SK-N-SH (cell line): ENCODE measurements at regions not wholly inside any gene's neighbourhood (a gene's known extent, or its start where the extent isn't known, plus 50 kb on each side); places are given as distances from the start of the nearest gene placed in this dataset.

ENCODE experiments used
- CTCF ChIA-PET: fragments of 300-600, 350-600 bp; formaldehyde crosslinking; extraction: SDS; loops from one replicate; lab custom pipeline; 2021; lab: Yijun Ruan, JAX
- POLR2A ChIA-PET: fragments of 350-600 bp; sonication (Branson Sonifier 250); formaldehyde crosslinking; extraction: SDS; loops from one replicate; lab custom pipeline; 2020; ENCODE audit warnings: antibody characterized with exemption, inconsistent platforms; lab: Yijun Ruan, JAX
- DNase-seq: peaks from one replicate; pipeline ENCODE4 v3.0.0; 2012
- H2AFZ ChIP-seq: fragments of 200-600 bp; sonication (generic); 2 replicates; pipeline ENCODE4 v1.8.1; 2016; ENCODE audit warnings: antibody characterized with exemption, mild to moderate bottlenecking, low read depth
- H3F3A ChIP-seq: fragments of 200-600 bp; sonication (generic); replicated peaks from 2 replicates; pipeline ENCODE3; 2016; ENCODE audit warnings: antibody characterized with exemption, mild to moderate bottlenecking; ENCODE audit not compliant: insufficient read depth
- H3K27ac ChIP-seq, 2 experiments: fragments of 200-500 bp in 1 of 2; fragments of 200-600 bp in 1 of 2; sonication (Bioruptor generic) in 1 of 2; sonication (generic), shearing (Covaris generic) in 1 of 2; 2 replicates each; pipeline versions ENCODE4 v1.5.1 to v1.6.1; 2014 to 2016; ENCODE audit warnings: low read depth in 2 of 2, inconsistent platforms in 1 of 2, low read length in 1 of 2, mild to moderate bottlenecking in 1 of 2, mixed read lengths in 1 of 2
- H3K27me3 ChIP-seq: fragments of 200-600 bp; sonication (generic), shearing (Covaris generic); 2 replicates; pipeline ENCODE4 v1.6.1; 2016; ENCODE audit warnings: mixed run types; ENCODE audit not compliant: insufficient read depth
- H3K36me3 ChIP-seq, 2 experiments: fragments of 200-500 bp in 1 of 2; fragments of 200-600 bp in 1 of 2; sonication (Bioruptor generic) in 1 of 2; sonication (generic) in 1 of 2; replicated peaks in 1 of 2; 2 replicates each; pipeline versions ENCODE3 to v1.5.1; 2014 to 2016; ENCODE audit warnings: low read length in 1 of 2, mild to moderate bottlenecking in 1 of 2; ENCODE audit not compliant: insufficient read depth in 2 of 2, control insufficient read depth in 1 of 2
- H3K4me1 ChIP-seq, 2 experiments: fragments of 200-500 bp in 1 of 2; fragments of 200-600 bp in 1 of 2; sonication (Bioruptor generic) in 1 of 2; sonication (generic), shearing (Covaris generic) in 1 of 2; 2 replicates each; pipeline versions ENCODE4 v1.5.1 to v1.6.1; 2014 to 2016; ENCODE audit warnings: low read depth in 1 of 2, low read length in 1 of 2, mixed run types in 1 of 2; ENCODE audit not compliant: insufficient read depth in 2 of 2, control insufficient read depth in 1 of 2
- H3K4me2 ChIP-seq: fragments of 200-600 bp; sonication (generic), shearing (Covaris generic); 2 replicates; pipeline ENCODE4 v1.6.1; 2017; ENCODE audit warnings: mixed run types
- H3K4me3 ChIP-seq, 2 experiments: fragments of 200-500 bp in 1 of 2; fragments of 200-600 bp in 1 of 2; sonication (Bioruptor generic) in 1 of 2; sonication (generic), shearing (Covaris generic) in 1 of 2; 2 replicates each; pipeline versions ENCODE4 v1.5.1 to v1.8.1; 2014 to 2016; ENCODE audit warnings: low read depth in 2 of 2, inconsistent platforms in 1 of 2, low read length in 1 of 2, mild to moderate bottlenecking in 1 of 2, mixed read lengths in 1 of 2, moderate library complexity in 1 of 2
- H3K79me2 ChIP-seq: fragments of 200-600 bp; sonication (generic); 2 replicates; pipeline ENCODE4 v1.8.1; 2017; ENCODE audit warnings: mild to moderate bottlenecking; ENCODE audit not compliant: insufficient read depth
- H3K9ac ChIP-seq: fragments of 200-600 bp; sonication (generic); 2 replicates; pipeline ENCODE4 v1.6.1; 2017; ENCODE audit warnings: mixed run types
- H3K9me2 ChIP-seq: fragments of 200-600 bp; sonication (generic); 2 replicates; pipeline ENCODE4 v1.6.1; 2017; ENCODE audit warnings: mixed run types
- H3K9me3 ChIP-seq: fragments of 200-600 bp; sonication (generic); 2 replicates; pipeline ENCODE4 v1.6.1; 2017; ENCODE audit warnings: mixed run types, mild to moderate bottlenecking, moderate library complexity
- H4K20me1 ChIP-seq: fragments of 200-600 bp; sonication (generic); 2 replicates; pipeline ENCODE4 v1.6.1; 2017; ENCODE audit warnings: mild to moderate bottlenecking, mixed run types; ENCODE audit not compliant: insufficient read depth
- CHD2 ChIP-seq: fragments of 150-350 bp; IDR thresholded peaks from 2 replicates; pipeline ENCODE4 v1.6.1; 2018; ENCODE audit warnings: low read length; ENCODE audit not compliant: partially characterized antibody
- CTCF ChIP-seq: fragments of 200-600 bp; sonication (generic); IDR thresholded peaks from 2 replicates; pipeline ENCODE4 v1.6.1; 2017; ENCODE audit warnings: antibody characterized with exemption, mild to moderate bottlenecking, moderate library complexity
- ELF1 ChIP-seq: IDR thresholded peaks from 2 replicates; pipeline ENCODE4 v1.4.0; 2012
- EP300 ChIP-seq, 2 experiments: IDR thresholded peaks; 2 replicates each; pipeline versions ENCODE4 v1.4.0 to v1.6.1; 2012; ENCODE audit warnings: borderline replicate concordance in 1 of 2, low read depth in 1 of 2, low read length in 1 of 2
- GABPA ChIP-seq: IDR thresholded peaks from 2 replicates; pipeline ENCODE4 v1.4.0; 2012; ENCODE audit warnings: low read depth, mild to moderate bottlenecking
- IRF3 ChIP-seq: fragments of 150-350 bp; IDR thresholded peaks from 2 replicates; pipeline ENCODE4 v1.6.1; 2016; ENCODE audit warnings: mild to moderate bottlenecking, low read depth, low read length
- JUND ChIP-seq: IDR thresholded peaks from 2 replicates; pipeline ENCODE4 v1.4.0; 2012
- MAX ChIP-seq: IDR thresholded peaks from 2 replicates; pipeline ENCODE4 v1.4.0; 2012; ENCODE audit warnings: low read depth
- MEF2A ChIP-seq: IDR thresholded peaks from 2 replicates; pipeline ENCODE4 v1.4.0; 2012; ENCODE audit warnings: low read depth, borderline replicate concordance
- MXI1 ChIP-seq: IDR thresholded peaks from 2 replicates; pipeline ENCODE4 v1.6.1; 2012; ENCODE audit warnings: mild to moderate bottlenecking, low read depth, low read length, improper control_type of control experiment
- NFIC ChIP-seq: IDR thresholded peaks from 2 replicates; pipeline ENCODE4 v1.4.0; 2012; ENCODE audit warnings: borderline replicate concordance
- NRF1 ChIP-seq: IDR thresholded peaks from 2 replicates; pipeline ENCODE4 v1.6.1; 2012; ENCODE audit warnings: low read depth, mild to moderate bottlenecking, low read length
- PBX3 ChIP-seq: IDR thresholded peaks from 2 replicates; pipeline ENCODE4; 2012
- RAD21 ChIP-seq: IDR thresholded peaks from 2 replicates; pipeline ENCODE4 v1.6.1; 2012; ENCODE audit warnings: mild to moderate bottlenecking, low read length
- RXRA ChIP-seq: IDR thresholded peaks from 2 replicates; pipeline ENCODE4 v1.4.0; 2012; ENCODE audit warnings: low read depth, mild to moderate bottlenecking, borderline replicate concordance
- YY1 ChIP-seq: IDR thresholded peaks from 2 replicates; pipeline ENCODE4 v1.4.0; 2012; ENCODE audit warnings: low read depth, mild to moderate bottlenecking
- ZBTB33 ChIP-seq: IDR thresholded peaks from 2 replicates; pipeline ENCODE4 v1.4.0; 2012; ENCODE audit warnings: low read depth, borderline replicate concordance
- WGBS: methylation state at CpG from one replicate; pipeline ENCODE4 v1.1.6; 2017; ENCODE audit warnings: low lambda C conversion rate; 5-methylcytosine and 5-hydroxymethylcytosine counted together

- no peak overlapping the region for H2AFZ ChIP-seq
- POLR2A ChIA-PET: no interaction called here
- DNase-seq: no peak
Observed at GRCh38 chr14:106808458-106808857, 1282.1 kb downstream of the TMEM121 start.

GRCh38 chr14:106808907-106809306, 1282.5 kb downstream of the TMEM121 start:
- no peak overlapping the region for H2AFZ ChIP-seq
- no peaks in the 10 kb centered on the region for H3K79me2 ChIP-seq
- H3K27ac ChIP-seq: no peak overlapping the region
- no peak overlapping the region for H3K4me3 ChIP-seq
- no peaks in the 10 kb centered on the region for H3F3A ChIP-seq
- no peak overlapping the region for H3K4me2 ChIP-seq
- no peak for DNase-seq
- H3K9me3 ChIP-seq: no peaks in the 10 kb centered on the region
- CTCF ChIA-PET: no interaction called here
- H3K4me1 ChIP-seq: no peaks in the 10 kb centered on the region
- H3K9ac ChIP-seq: no peak overlapping the region
- H3K9me2 ChIP-seq: no peaks in the 10 kb centered on the region
- peaks cover 22% of the 10 kb centered on the region; the same call in 1 of the 2 replicates for H3K27me3 ChIP-seq
- no peaks in the 10 kb centered on the region for H4K20me1 ChIP-seq
- WGBS: 0% methylated on average over 2 of the region's 2 CpGs
- no peaks in the 10 kb centered on the region for H3K36me3 ChIP-seq
- no peak for TF ChIP-seq NRF1
- TF ChIP-seq MAX: no peak
- no peak for TF ChIP-seq PBX3
- TF ChIP-seq ZBTB33: no peak
- TF ChIP-seq MEF2A: no peak
- TF ChIP-seq MXI1: no peak
- TF ChIP-seq JUND: no peak
- no peak for TF ChIP-seq CTCF
- TF ChIP-seq RXRA: no peak
- POLR2A ChIA-PET: no interaction called here

More at GRCh38 chr14:106808458-106808857, 1282.1 kb downstream of the TMEM121 start:
- Histone ChIP-seq H3K79me2 (no peaks in the 10 kb centered on the region), H3F3A (no peaks in the 10 kb centered on the region), H3K4me1 (no peaks in the 10 kb centered on the region), H4K20me1 (no peaks in the 10 kb centered on the region), H3K4me2 (no peak overlapping the region), H3K9me2 (no peaks in the 10 kb centered on the region), H3K9me3 (no peaks in the 10 kb centered on the region), H3K36me3 (no peaks in the 10 kb centered on the region), H3K27ac (no peak overlapping the region), H3K9ac (no peak overlapping the region), H3K27me3 (peaks cover 22% of the 10 kb centered on the region; the same call in 1 of the 2 replicates), H3K4me3 (no peak overlapping the region)
- no peak for TF ChIP-seq MXI1
- no peak for TF ChIP-seq NFIC
- TF ChIP-seq IRF3: no peak
- TF ChIP-seq CTCF: no peak
- no peak for TF ChIP-seq EP300 (IDR thresholded peaks at IDR 0.05; ENCODE audit: borderline replicate concordance in 1 of 2, low read depth in 1 of 2, low read length in 1 of 2)
- no peak for TF ChIP-seq GABPA
- TF ChIP-seq ELF1: no peak
- no peak for TF ChIP-seq CHD2
- no peak for TF ChIP-seq YY1
- TF ChIP-seq RAD21: no peak
- CTCF ChIA-PET: interaction anchor here (1.4 kb wide), 1 partner anchor 35 kb away, joined by 3 read pairs; no protein-coding TSS in a partner anchor
- 0% methylated on average over 3 of the region's 3 CpGs for WGBS
